ENCODE measurements at regions not wholly inside any gene's neighbourhood (a gene's known extent, or its start where the extent isn't known, plus 50 kb on each side); places are given as distances from the start of the nearest gene placed in this dataset.

GRCh38 chr21:16116069-16116468, 386.3 kb downstream of the USP25 start:
- DNase-seq (no peak), ATAC-seq (no peak)
- no peaks in the 10 kb centered on the region for H3K9me3 ChIP-seq
- intact Hi-C loops (cut with DNase I), result no loop called here
- H3K36me3 ChIP-seq, result no peaks in the 10 kb centered on the region
- H3K27me3 ChIP-seq, result no peaks in the 10 kb centered on the region
- no peaks in the 10 kb centered on the region for H3K4me1 ChIP-seq
- no peak overlapping the region for H3K27ac ChIP-seq
- TF ChIP-seq CTCF (IDR thresholded peaks at IDR 0.05), result no peak
- no peak overlapping the region for H3K4me3 ChIP-seq

- Histone ChIP-seq H3K4me3 (no peak overlapping the region), H3K36me3 (no peaks in the 10 kb centered on the region), H3K4me1 (no peaks in the 10 kb centered on the region), H3K9me3 (no peaks in the 10 kb centered on the region), H3K27ac (no peak overlapping the region), H3K27me3 (no peaks in the 10 kb centered on the region)
- ATAC-seq (no peak), DNase-seq (no peak)
- TF ChIP-seq CTCF (IDR thresholded peaks at IDR 0.05), result no peak
- intact Hi-C loops (cut with DNase I), result no loop called here
These were observed 387.0 kb downstream of the USP25 start for GRCh38 chr21:16116798-16117197.

- intact Hi-C loops (cut with DNase I), result no loop called here
- no peak for DNase-seq
- Histone ChIP-seq H3K4me3 (peak overlapping the region; percentile 1), H3K27me3 (no peaks in the 10 kb centered on the region), H3K4me1 (no peaks in the 10 kb centered on the region), H3K36me3 (no peaks in the 10 kb centered on the region), H3K9me3 (no peaks in the 10 kb centered on the region), H3K27ac (no peak overlapping the region)
- TF ChIP-seq CTCF (IDR thresholded peaks at IDR 0.05), result no peak
- ATAC-seq, result no peak
These were observed 387.5 kb downstream of the USP25 start for GRCh38 chr21:16117331-16117730.

GRCh38 chr21:16117851-16118590, 388.2 kb downstream of the USP25 start:
- no peak for DNase-seq
- no peak for TF ChIP-seq CTCF (IDR thresholded peaks at IDR 0.05)
- no peaks in the 10 kb centered on the region for H3K9me3 ChIP-seq
- H3K4me3 ChIP-seq, result peak overlapping the region; percentile 1
- H3K27ac ChIP-seq, result peak overlapping the region; percentile 19
- no peaks in the 10 kb centered on the region for H3K36me3 ChIP-seq
- ATAC-seq, result no peak
- H3K4me1 ChIP-seq, result no peaks in the 10 kb centered on the region
- no peaks in the 10 kb centered on the region for H3K27me3 ChIP-seq
- intact Hi-C loops (cut with DNase I), result no loop called here

GRCh38 chr21:16124378-16125138, 394.8 kb downstream of the USP25 start:
- TF ChIP-seq CTCF (IDR thresholded peaks at IDR 0.05), result no peak
- H3K4me1 ChIP-seq, result no peaks in the 10 kb centered on the region
- no peaks in the 10 kb centered on the region for H3K27me3 ChIP-seq
- DNase-seq, result no peak
- no peaks in the 10 kb centered on the region for H3K9me3 ChIP-seq
- H3K27ac ChIP-seq, result no peak overlapping the region
- intact Hi-C loops (cut with DNase I), result no loop called here
- no peak overlapping the region for H3K4me3 ChIP-seq
- H3K36me3 ChIP-seq, result no peaks in the 10 kb centered on the region
- no peak for ATAC-seq
